Neural cell (in vitro differentiated cells): ENCODE measurements at regions not wholly inside any gene's neighbourhood (a gene's known extent, or its start where the extent isn't known, plus 50 kb on each side); places are given as distances from the start of the nearest gene placed in this dataset.

Source experiments
- H2AFZ ChIP-seq: fragments of 200-600, 300-800 bp; sonication (generic), shearing (Covaris generic); 2 replicates; pipeline ENCODE4 v1.6.0; 2014; ENCODE audit warnings: low read depth, mild to moderate bottlenecking, antibody characterized with exemption, low read length, moderate library complexity
- H3F3A ChIP-seq: fragments of 200-600 bp; shearing (Covaris generic); 2 replicates; pipeline ENCODE4 v1.6.1; 2016; ENCODE audit warnings: mild to moderate bottlenecking, moderate library complexity, mixed read lengths, antibody characterized with exemption, low read length; ENCODE audit not compliant: insufficient read depth, poor library complexity, severe bottlenecking
- H3K27ac ChIP-seq: fragments of 200-600, 300-800 bp; sonication (generic), shearing (Covaris generic); 2 replicates; pipeline ENCODE4 v1.5.1; 2014; ENCODE audit warnings: mild to moderate bottlenecking, low read length, moderate library complexity
- H3K27me3 ChIP-seq: fragments of 300-800, 200-600 bp; sonication (generic), shearing (Covaris generic); 2 replicates; pipeline ENCODE4 v1.6.0; 2014; ENCODE audit warnings: mild to moderate bottlenecking, low read depth, low read length, moderate library complexity; ENCODE audit not compliant: insufficient read depth
- H3K36me3 ChIP-seq: fragments of 300-800, 200-600 bp; sonication (generic), shearing (Covaris generic); 2 replicates; pipeline ENCODE4 v1.5.1; 2014; ENCODE audit warnings: mild to moderate bottlenecking, antibody characterized with exemption, low read length, moderate library complexity; ENCODE audit not compliant: insufficient read depth
- H3K4me2 ChIP-seq: fragments of 300-800, 200-600 bp; sonication (generic), shearing (Covaris generic); 2 replicates; pipeline ENCODE4 v1.6.0; 2014; ENCODE audit warnings: mild to moderate bottlenecking, low read length
- H3K4me3 ChIP-seq: fragments of 300-800, 200-600 bp; sonication (generic), shearing (Covaris generic); 2 replicates; pipeline ENCODE4 v1.5.1; 2014; ENCODE audit warnings: mild to moderate bottlenecking, low read length, moderate library complexity
- H3K79me2 ChIP-seq: fragments of 200-600 bp; shearing (Covaris generic); replicated peaks from 2 replicates; pipeline ENCODE4 v1.6.0; 2014; ENCODE audit warnings: mild to moderate bottlenecking, low read length, moderate library complexity; ENCODE audit not compliant: insufficient read depth
- H3K9ac ChIP-seq: fragments of 300-800, 200-600 bp; sonication (generic), shearing (Covaris generic); 2 replicates; pipeline ENCODE4 v1.6.1; 2016; ENCODE audit warnings: mild to moderate bottlenecking, low read length, mixed read lengths
- H3K9me2 ChIP-seq: fragments of 200-600 bp; shearing (Covaris generic); 2 replicates; pipeline ENCODE4 v1.6.1; 2016; ENCODE audit warnings: mild to moderate bottlenecking, low read length, mixed read lengths; ENCODE audit not compliant: insufficient read depth
- H3K9me3 ChIP-seq: fragments of 200-600, 300-800 bp; sonication (generic), shearing (Covaris generic); 2 replicates; pipeline ENCODE4 v1.6.1; 2016; ENCODE audit warnings: mild to moderate bottlenecking, mixed run types, low read length, moderate library complexity, mixed read lengths
- H4K20me1 ChIP-seq: fragments of 200-600 bp; shearing (Covaris generic); 2 replicates; pipeline ENCODE4 v1.6.1; 2016; ENCODE audit warnings: mild to moderate bottlenecking, mixed run types; ENCODE audit not compliant: insufficient read depth
- CTCF ChIP-seq: fragments of 450-650 bp; IDR thresholded peaks from 2 replicates; pipeline ENCODE4 v1.5.1; 2014; ENCODE audit warnings: antibody characterized with exemption, mild to moderate bottlenecking, moderate library complexity; ENCODE audit not compliant: poor library complexity, severe bottlenecking
- EP300 ChIP-seq: fragments of 450-650 bp; conservative IDR thresholded peaks from 2 replicates; pipeline ENCODE4 v1.6.1; 2014; ENCODE audit warnings: antibody characterized with exemption, mild to moderate bottlenecking, moderate library complexity; ENCODE audit not compliant: poor library complexity, severe bottlenecking
- EZH2 ChIP-seq: fragments of 200-600, 300-800 bp; shearing (Covaris generic), sonication (generic); IDR thresholded peaks from 2 replicates; pipeline ENCODE4 v1.6.1; 2014; ENCODE audit warnings: antibody characterized with exemption, low read length, borderline replicate concordance, mild to moderate bottlenecking; ENCODE audit not compliant: insufficient read depth, poor library complexity, severe bottlenecking
- MXI1 ChIP-seq: fragments of 450-650 bp; conservative IDR thresholded peaks from 2 replicates; pipeline ENCODE4 v1.6.1; 2014; ENCODE audit warnings: antibody characterized with exemption, mild to moderate bottlenecking; ENCODE audit not compliant: poor library complexity, severe bottlenecking
- POLR2AphosphoS5 ChIP-seq: IDR thresholded peaks from 2 replicates; pipeline ENCODE4 v1.6.1; 2012
- RAD21 ChIP-seq: fragments of 450-650 bp; conservative IDR thresholded peaks from 2 replicates; pipeline ENCODE4 v1.6.1; 2014; ENCODE audit warnings: antibody characterized with exemption, mild to moderate bottlenecking, moderate library complexity
- REST ChIP-seq: IDR thresholded peaks from 2 replicates; pipeline ENCODE4 v1.6.1; 2012; ENCODE audit warnings: borderline replicate concordance
- SMC3 ChIP-seq: fragments of 450-650 bp; conservative IDR thresholded peaks from 2 replicates; pipeline ENCODE4 v1.6.1; 2014; ENCODE audit warnings: antibody characterized with exemption, mild to moderate bottlenecking, moderate library complexity; ENCODE audit not compliant: poor library complexity

GRCh38 chrX:3462166-3462508 lies 115.7 kb upstream of the MXRA5 start:
- TF ChIP-seq EP300 (no peak), MXI1 (no peak), EZH2 (no peak)
- H4K20me1 ChIP-seq: no peaks in the 10 kb centered on the region
- no peak overlapping the region for H2AFZ ChIP-seq
- H3F3A ChIP-seq: no peaks in the 10 kb centered on the region
- H3K27ac ChIP-seq: no peak overlapping the region
- H3K4me2 ChIP-seq: no peak overlapping the region
- no peak overlapping the region for H3K9ac ChIP-seq
- H3K27me3 ChIP-seq: no peaks in the 10 kb centered on the region
- H3K79me2 ChIP-seq: no peaks in the 10 kb centered on the region
- no peaks in the 10 kb centered on the region for H3K36me3 ChIP-seq
- H3K9me2 ChIP-seq: no peaks in the 10 kb centered on the region
- H3K4me3 ChIP-seq: no peak overlapping the region
- no peaks in the 10 kb centered on the region for H3K9me3 ChIP-seq

DNA sequence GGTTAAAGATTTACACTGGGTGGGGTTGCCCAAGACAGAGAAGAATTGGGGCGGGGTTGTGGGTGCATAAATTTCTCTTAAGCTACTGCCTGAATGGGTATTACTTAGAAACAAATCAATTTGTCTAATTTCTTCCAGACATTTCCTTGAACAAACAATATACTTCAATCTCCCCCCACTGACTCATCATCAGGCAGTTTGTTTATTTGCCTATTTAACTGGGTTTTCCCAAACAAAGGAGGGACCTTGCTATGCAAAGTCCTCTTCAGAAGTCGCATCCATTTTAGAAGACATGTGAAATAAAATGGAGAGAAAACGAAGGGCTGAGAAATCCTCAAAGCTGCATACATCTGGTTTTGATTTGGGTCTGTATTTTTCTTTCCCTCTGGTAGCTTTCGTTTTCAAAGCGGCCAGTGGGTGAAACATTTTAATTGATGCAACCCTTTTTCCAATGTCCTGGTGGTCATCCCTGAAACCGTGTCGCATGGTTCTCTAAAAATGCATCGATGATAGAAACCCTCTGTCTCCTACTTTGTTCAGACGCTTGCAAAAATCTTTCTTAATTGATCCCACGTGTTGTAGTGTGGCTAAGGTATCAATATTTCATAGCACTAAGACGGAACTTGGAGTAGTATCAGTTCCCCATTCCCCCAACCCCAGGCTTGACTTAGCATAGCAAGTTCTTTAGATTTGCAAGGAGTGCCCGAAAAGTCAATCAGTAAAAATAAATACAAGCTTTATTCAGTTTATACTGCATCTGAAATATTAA lies 115.1 kb upstream of the MXRA5 start:
- no peaks in the 10 kb centered on the region for H3K9me3 ChIP-seq
- no peak overlapping the region for H3K4me3 ChIP-seq
- TF ChIP-seq EP300: no peak
- no peak for TF ChIP-seq MXI1
- no peak overlapping the region for H3K27ac ChIP-seq
- no peaks in the 10 kb centered on the region for H4K20me1 ChIP-seq
- no peaks in the 10 kb centered on the region for H3F3A ChIP-seq
- H3K27me3 ChIP-seq: no peaks in the 10 kb centered on the region
- no peak overlapping the region for H2AFZ ChIP-seq
- no peak overlapping the region for H3K9ac ChIP-seq
- no peaks in the 10 kb centered on the region for H3K9me2 ChIP-seq
- H3K36me3 ChIP-seq: no peaks in the 10 kb centered on the region
- no peaks in the 10 kb centered on the region for H3K79me2 ChIP-seq
- no peak overlapping the region for H3K4me2 ChIP-seq

- H3K9me3 ChIP-seq: no peaks in the 10 kb centered on the region
- no peak overlapping the region for H3K4me3 ChIP-seq
These were observed 109.3 kb upstream of the MXRA5 start for GRCh38 chrX:3455796-3456195.

More at GRCh38 chrX:3455796-3456195, 109.3 kb upstream of the MXRA5 start:
- Histone ChIP-seq H3K79me2 (no peaks in the 10 kb centered on the region), H3K36me3 (no peaks in the 10 kb centered on the region), H3K4me2 (no peak overlapping the region), H3K9me2 (no peaks in the 10 kb centered on the region), H4K20me1 (no peaks in the 10 kb centered on the region), H2AFZ (no peak overlapping the region), H3F3A (no peaks in the 10 kb centered on the region), H3K9ac (no peak overlapping the region), H3K27ac (no peak overlapping the region), H3K27me3 (no peaks in the 10 kb centered on the region)
- TF ChIP-seq POLR2AphosphoS5 (no peak), SMC3 (no peak), REST (no peak), EP300 (no peak), CTCF (no peak), MXI1 (no peak), RAD21 (no peak)
